Spleen (tissue), 11 donors: ENCODE measurements at regions not wholly inside any gene's neighbourhood (a gene's known extent, or its start where the extent isn't known, plus 50 kb on each side); places are given as distances from the start of the nearest gene placed in this dataset.

Experiments used
- DNase-seq: peaks from one replicate; pipeline ENCODE4 v3.0.0-alpha.2; 2020
- H3K27ac ChIP-seq, 8 donors: fragments of 200-600 bp; sonication (generic) in 7 of 8; 1 replicate in 4 of 8; 2 replicates in 4 of 8; pipeline versions ENCODE4 v1.5.0 to v1.8.0; 2016 to 2021; ENCODE audit warnings: inconsistent platforms in 4 of 8, mild to moderate bottlenecking in 4 of 8, moderate library complexity in 1 of 8
- H3K27me3 ChIP-seq, 7 donors: fragments of 200-600 bp; sonication (generic) in 6 of 7; replicated peaks in 1 of 7; 1 replicate in 4 of 7; 2 replicates in 3 of 7; pipeline versions ENCODE4 v1.5.0 to v1.8.0; 2016 to 2021; ENCODE audit warnings: inconsistent platforms in 3 of 7, mild to moderate bottlenecking in 1 of 7
- H3K36me3 ChIP-seq, 6 donors: fragments of 200-600 bp; sonication (generic) in 5 of 6; 1 replicate in 4 of 6; 2 replicates in 2 of 6; pipeline versions ENCODE4 v1.5.0 to v1.8.0; 2016 to 2021; ENCODE audit warnings: inconsistent platforms in 2 of 6
- H3K4me1 ChIP-seq, 6 donors: fragments of 200-600 bp; sonication (generic) in 5 of 6; 1 replicate in 3 of 6; 2 replicates in 3 of 6; pipeline versions ENCODE4 v1.5.0 to v1.8.0; 2016 to 2021; ENCODE audit warnings: inconsistent platforms in 3 of 6
- H3K4me3 ChIP-seq, 8 donors: fragments of 200-600 bp; sonication (generic) in 7 of 8; 1 replicate in 4 of 8; 2 replicates in 4 of 8; pipeline versions ENCODE4 v1.5.0 to v1.8.0; 2016 to 2021; ENCODE audit warnings: inconsistent platforms in 4 of 8, mild to moderate bottlenecking in 4 of 8, moderate library complexity in 2 of 8
- H3K9me3 ChIP-seq, 8 donors: fragments of 200-600 bp; sonication (generic) in 7 of 8; 1 replicate in 4 of 8; 2 replicates in 4 of 8; pipeline versions ENCODE4 v1.5.0 to v1.8.0; 2016 to 2021; ENCODE audit warnings: inconsistent platforms in 4 of 8
- CTCF ChIP-seq, 11 experiments: fragments of 200-600 bp in 7 of 11; fragments of 450-650 bp in 4 of 11; sonication (generic) in 4 of 11; IDR thresholded peaks in 8 of 11; conservative IDR thresholded peaks in 3 of 11; 1 replicate in 7 of 11; 2 replicates in 4 of 11; pipeline versions ENCODE4 v1.4.0 to v1.8.0; 2016 to 2021; ENCODE audit warnings: antibody characterized with exemption in 11 of 11, inconsistent platforms in 4 of 11, mild to moderate bottlenecking in 1 of 11
- POLR2A ChIP-seq, 3 donors: fragments of 450-650 bp; IDR thresholded peaks; one replicate each; pipeline ENCODE4 v1.5.1; 2017; ENCODE audit warnings: antibody characterized with exemption in 3 of 3, mild to moderate bottlenecking in 1 of 3
- POLR2AphosphoS5 ChIP-seq, 3 donors: sonication (generic); formaldehyde crosslinking; IDR thresholded peaks; one replicate each; pipeline ENCODE4 v1.5.1; 2017; ENCODE audit warnings: antibody characterized with exemption in 3 of 3
- WGBS, 5 donors: extraction: QIAGEN DNeasy Blood & Tissue Kit in 3 of 5; methylation state at CpG; one replicate each; pipeline versions ENCODE4 v1.1.5 to v1.1.7; 2013 to 2018; 5-methylcytosine and 5-hydroxymethylcytosine counted together
- intact Hi-C: fragments of 100-400 bp; cut with DNase I; formaldehyde crosslinking; loops from one replicate; pipeline ENCODE4 v1.15.0; 2023; ENCODE audit warnings: low total_unique reads
- donor health status: healthy with polysubstance abuse.
- donor health status: DM: no; HTN: no; CAD: no; lungs with moderate emphysema.
- donor health status: DM: no; HTN: no; CAD: no.
- donor health status: Bipolar disorder and iron deficiency.
- donor health status: healthy.
- donor health status: DM: no; HTN: no; CAD: no.
- donor health status: DM: yes; HTN: yes; CAD: no.

- WGBS, 5 donors, result 69 to 88% (median 84%) methylated on average over 1 of the region's 1 CpG
- Histone ChIP-seq H3K4me1 (no peaks in the 10 kb centered on the region), H3K9me3 (peaks cover 0 to 9% (median 0%) of the 10 kb centered on the region in 8 donors), H3K4me3 (no peak overlapping the region), H3K27ac (no peak overlapping the region), H3K36me3 (no peaks in the 10 kb centered on the region), H3K27me3 (no peaks in the 10 kb centered on the region)
- intact Hi-C loops, result no loop called here
- DNase-seq, result no peak
- TF ChIP-seq POLR2AphosphoS5 (IDR thresholded peaks at IDR 0.05), result no peak
- no peak for TF ChIP-seq CTCF (IDR thresholded peaks at IDR 0.05 in 8 of 11, conservative IDR thresholded peaks at IDR 0.05 in 3 of 11)
Observed at GRCh38 chr6:126188279-126188909, 151.5 kb upstream of the CENPW start.

GRCh38 chr6:126195625-126196236 is 144.2 kb upstream of the CENPW start:
- Histone ChIP-seq H3K36me3 (no peaks in the 10 kb centered on the region), H3K9me3 (peaks cover 0 to 9% (median 0%) of the 10 kb centered on the region in 8 donors), H3K27me3 (no peaks in the 10 kb centered on the region), H3K4me3 (no peak overlapping the region), H3K27ac (no peak overlapping the region), H3K4me1 (no peaks in the 10 kb centered on the region)
- intact Hi-C loops, result no loop called here
- DNase-seq, result no peak
- TF ChIP-seq CTCF (IDR thresholded peaks at IDR 0.05 in 8 of 11, conservative IDR thresholded peaks at IDR 0.05 in 3 of 11) (no peak), POLR2AphosphoS5 (IDR thresholded peaks at IDR 0.05) (no peak), POLR2A (IDR thresholded peaks at IDR 0.05) (no peak)
- 53 to 65% (median 58%) methylated on average over 1 of the region's 1 CpG for WGBS, 5 donors

- H3K27me3 ChIP-seq, result no peaks in the 10 kb centered on the region
- H3K4me1 ChIP-seq, result no peaks in the 10 kb centered on the region
- H3K4me3 ChIP-seq, result no peak overlapping the region
- no peak for DNase-seq
- no peaks in the 10 kb centered on the region for H3K9me3 ChIP-seq
- H3K36me3 ChIP-seq, result no peaks in the 10 kb centered on the region
- intact Hi-C loops, result no loop called here
- 54 to 72% (median 60%) methylated on average over 2 of the region's 2 CpGs for WGBS, 5 donors
- no peak overlapping the region for H3K27ac ChIP-seq
- no peak for TF ChIP-seq POLR2AphosphoS5 (IDR thresholded peaks at IDR 0.05)
- TF ChIP-seq CTCF (IDR thresholded peaks at IDR 0.05 in 8 of 11, conservative IDR thresholded peaks at IDR 0.05 in 3 of 11), result no peak
- TF ChIP-seq POLR2A (IDR thresholded peaks at IDR 0.05), result no peak
Observed at GRCh38 chr6:126198631-126199030, 141.3 kb upstream of the CENPW start.

GRCh38 chr6:126199466-126199865 is 140.4 kb upstream of the CENPW start:
- Histone ChIP-seq H3K36me3 (no peaks in the 10 kb centered on the region), H3K27ac (no peak overlapping the region), H3K27me3 (no peaks in the 10 kb centered on the region), H3K4me3 (no peak overlapping the region), H3K4me1 (no peaks in the 10 kb centered on the region), H3K9me3 (no peaks in the 10 kb centered on the region)
- TF ChIP-seq CTCF (IDR thresholded peaks at IDR 0.05 in 8 of 11, conservative IDR thresholded peaks at IDR 0.05 in 3 of 11) (no peak), POLR2A (IDR thresholded peaks at IDR 0.05) (no peak), POLR2AphosphoS5 (IDR thresholded peaks at IDR 0.05) (no peak)
- intact Hi-C loops, result no loop called here
- no peak for DNase-seq
- WGBS, 5 donors, result 87 to 93% (median 91%) methylated on average over 1 of the region's 1 CpG
